HL-60 (cell line): ENCODE measurements at regions not wholly inside any gene's neighbourhood (a gene's known extent, or its start where the extent isn't known, plus 50 kb on each side); places are given as distances from the start of the nearest gene placed in this dataset.

ENCODE experiments used
- DNase-seq, 2 experiments: peaks; one replicate each; pipeline ENCODE4 v3.0.0-alpha.2; 2010 to 2020; ENCODE audit warnings: low read depth in 1 of 2, low spot score in 1 of 2
- H3K27ac ChIP-seq: fragments of 250-450 bp; sonication (Bioruptor Pico); replicated peaks from 2 replicates; pipeline ENCODE4 v1.5.1; 2020; ENCODE audit warnings: mild to moderate bottlenecking, moderate library complexity
- H3K27me3 ChIP-seq: fragments of 250-450 bp; sonication (Bioruptor Pico); 2 replicates; pipeline ENCODE4 v1.5.1; 2021; ENCODE audit warnings: mild to moderate bottlenecking, moderate library complexity; ENCODE audit not compliant: insufficient read depth, poor library complexity, severe bottlenecking
- H3K4me3 ChIP-seq: replicated peaks from 2 replicates; pipeline ENCODE4 v1.5.1; 2011; ENCODE audit warnings: mild to moderate bottlenecking, control low read depth, low read length; ENCODE audit not compliant: insufficient read depth
- CTCF ChIP-seq: IDR thresholded peaks from one replicate; pipeline ENCODE4 v1.5.1; 2011; ENCODE audit warnings: low read length, control low read depth, inconsistent platforms; ENCODE audit not compliant: insufficient read depth
- GABPA ChIP-seq: IDR thresholded peaks from 2 replicates; pipeline ENCODE4 v1.6.1; 2012; ENCODE audit warnings: low read depth
- POLR2AphosphoS5 ChIP-seq: IDR thresholded peaks from 2 replicates; pipeline ENCODE4 v1.6.1; 2012; ENCODE audit warnings: low read depth
- REST ChIP-seq: IDR thresholded peaks from 2 replicates; pipeline ENCODE4 v1.6.1; 2012; ENCODE audit warnings: low read depth; ENCODE audit not compliant: insufficient replicate concordance
- SPI1 ChIP-seq: IDR thresholded peaks from 2 replicates; pipeline ENCODE4 v1.6.1; 2012; ENCODE audit warnings: low read depth, mild to moderate bottlenecking, borderline replicate concordance

DNA sequence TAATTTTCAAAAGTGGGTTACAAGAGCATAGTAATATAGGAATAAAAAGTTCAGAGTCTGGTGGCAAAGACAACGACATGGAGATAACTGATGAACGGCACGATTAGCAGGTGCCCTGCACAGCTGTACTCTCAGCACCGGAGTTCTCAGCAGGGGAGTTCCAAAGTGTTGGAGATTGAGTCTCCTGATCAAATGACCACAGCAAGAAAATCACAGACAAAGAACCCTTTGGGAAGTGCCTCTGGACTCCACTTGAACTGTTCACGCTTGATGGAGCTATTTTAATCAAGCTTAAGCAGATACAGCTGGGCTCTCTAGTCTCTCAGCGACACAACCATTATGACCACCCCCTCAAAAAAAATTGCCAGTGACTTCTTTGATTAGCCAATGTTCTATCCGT is 153.1 kb downstream of the ALG10B start:
- no peaks in the 10 kb centered on the region for H3K27me3 ChIP-seq
- TF ChIP-seq CTCF (no peak), SPI1 (no peak), POLR2AphosphoS5 (no peak), REST (no peak), GABPA (no peak)
- H3K27ac ChIP-seq: no peak overlapping the region
- H3K4me3 ChIP-seq: no peak overlapping the region
- no peak for DNase-seq

DNA sequence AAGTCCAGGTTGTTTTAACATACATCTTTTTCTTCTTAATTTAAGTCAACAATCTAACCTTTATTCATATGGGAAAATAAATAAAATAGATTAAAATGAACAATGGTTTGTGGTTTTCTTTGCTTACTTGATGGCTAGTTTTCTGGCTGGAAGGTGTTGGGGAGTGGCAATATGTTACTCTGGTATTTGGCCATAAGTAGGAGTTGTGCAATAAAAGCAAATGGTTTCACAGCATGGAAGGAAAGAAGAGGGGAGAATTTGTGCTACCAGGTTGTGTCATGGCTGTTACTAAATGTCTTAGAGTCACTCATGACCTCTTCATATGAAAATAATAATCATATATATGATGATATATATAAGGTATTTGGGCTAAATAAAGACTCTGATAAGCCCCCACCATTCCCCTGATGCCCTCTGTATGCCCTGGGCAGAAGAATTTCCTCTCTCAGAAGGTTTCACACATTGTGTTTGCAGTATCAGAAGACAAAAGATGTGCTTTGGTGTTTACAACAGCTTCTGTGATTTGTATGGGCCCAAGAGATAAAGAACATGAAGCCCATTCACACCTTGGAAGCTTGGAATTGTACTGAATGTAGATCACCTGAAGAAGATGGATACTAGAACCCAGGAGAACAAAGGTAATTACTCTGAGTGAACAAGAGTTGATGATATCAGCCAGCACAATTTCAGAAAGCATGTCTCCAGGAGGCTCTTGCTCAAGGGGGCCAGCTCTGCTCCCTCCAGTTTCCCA is 160.9 kb downstream of the ALG10B start:
- H3K4me3 ChIP-seq: no peak overlapping the region
- TF ChIP-seq CTCF (no peak), SPI1 (no peak), REST (no peak), POLR2AphosphoS5 (no peak), GABPA (no peak)
- H3K27ac ChIP-seq: no peak overlapping the region
- H3K27me3 ChIP-seq: no peaks in the 10 kb centered on the region
- no peak for DNase-seq

- H3K27me3 ChIP-seq: no peaks in the 10 kb centered on the region
- no peak overlapping the region for H3K4me3 ChIP-seq
- H3K27ac ChIP-seq: no peak overlapping the region
- DNase-seq: no peak
- no peak for TF ChIP-seq CTCF
- TF ChIP-seq GABPA: no peak
- TF ChIP-seq REST: no peak
- TF ChIP-seq SPI1: no peak
- no peak for TF ChIP-seq POLR2AphosphoS5
These were observed 164.0 kb downstream of the ALG10B start for GRCh38 chr12:38480594-38480993.
